A549 (cell line): ENCODE measurements at regions not wholly inside any gene's neighbourhood (a gene's known extent, or its start where the extent isn't known, plus 50 kb on each side); places are given as distances from the start of the nearest gene placed in this dataset.

ENCODE experiments used
- ATOH8 ChIP-seq: fragments of 250-450 bp; sonication (Bioruptor Pico); IDR thresholded peaks from 2 replicates; pipeline ENCODE4 v1.5.0; 2020; ENCODE audit warnings: low read depth, mild to moderate bottlenecking, moderate library complexity
- BHLHE40 ChIP-seq: IDR thresholded peaks from 2 replicates; pipeline ENCODE4 v1.6.1; 2012; ENCODE audit warnings: low read depth, low read length, inconsistent platforms
- CBX2 ChIP-seq: fragments of 200-600 bp; sonication (generic); IDR thresholded peaks from 2 replicates; pipeline ENCODE4 v1.6.1; 2016; ENCODE audit warnings: low read depth, mild to moderate bottlenecking, borderline replicate concordance
- CEBPB ChIP-seq, 2 experiments: fragments of >200 bp in 1 of 2; sonication (Bioruptor Twin) in 1 of 2; formaldehyde crosslinking in 1 of 2; IDR thresholded peaks; 2 replicates each; pipeline ENCODE4 v1.6.1; 2012 to 2016
- CHD2 ChIP-seq: fragments of 150-350 bp; IDR thresholded peaks from 2 replicates; pipeline ENCODE4 v1.6.1; 2014; ENCODE audit warnings: low read length; ENCODE audit not compliant: partially characterized antibody
- CHD4 ChIP-seq: fragments of 200-600 bp; sonication (generic); IDR thresholded peaks from 2 replicates; pipeline ENCODE4 v1.6.1; 2016; ENCODE audit warnings: antibody characterized with exemption, mild to moderate bottlenecking, borderline replicate concordance
- CTCF ChIP-seq: fragments of >200 bp; sonication (Bioruptor Twin); formaldehyde crosslinking; IDR thresholded peaks from 3 replicates; pipeline ENCODE4 v1.5.1; 2016
- EHMT2 ChIP-seq: fragments of 200-600 bp; sonication (generic); IDR thresholded peaks from 2 replicates; pipeline ENCODE4 v1.6.1; 2016; ENCODE audit warnings: antibody characterized with exemption, low read depth, mild to moderate bottlenecking, moderate library complexity
- EP300 ChIP-seq, 2 experiments: fragments of >200 bp; sonication (Bioruptor Twin); formaldehyde crosslinking; IDR thresholded peaks; 2 replicates in 1 of 2; 3 replicates in 1 of 2; pipeline ENCODE4 v1.6.1; 2016 to 2017
- ESRRA ChIP-seq: fragments of 150-350 bp; IDR thresholded peaks from 2 replicates; pipeline ENCODE4 v1.6.1; 2014; ENCODE audit warnings: mild to moderate bottlenecking, low read length, borderline replicate concordance
- FOSL2 ChIP-seq, 2 experiments: fragments of 450-650 bp in 1 of 2; fragments of >200 bp in 1 of 2; sonication (Bioruptor Twin) in 1 of 2; formaldehyde crosslinking; IDR thresholded peaks; 2 replicates each; pipeline versions ENCODE4 v1.5.0 to v1.6.1; 2016 to 2020; ENCODE audit warnings: mild to moderate bottlenecking in 1 of 2, moderate library complexity in 1 of 2
- FOXS1 ChIP-seq: fragments of 250-450 bp; sonication (Bioruptor Pico); IDR thresholded peaks from 2 replicates; pipeline ENCODE4 v1.5.0; 2020; ENCODE audit warnings: mild to moderate bottlenecking, moderate library complexity
- HES2 ChIP-seq: fragments of >200 bp; sonication (Bioruptor Twin); formaldehyde crosslinking; IDR thresholded peaks from 2 replicates; pipeline ENCODE4 v1.6.1; 2016
- JUN ChIP-seq, 2 experiments: fragments of >200 bp; sonication (Bioruptor Twin); formaldehyde crosslinking; IDR thresholded peaks; 2 replicates in 1 of 2; 3 replicates in 1 of 2; pipeline ENCODE4 v1.6.1; 2016 to 2017
- JUNB ChIP-seq: fragments of >200 bp; sonication (Bioruptor Twin); formaldehyde crosslinking; IDR thresholded peaks from 2 replicates; pipeline ENCODE4 v1.6.1; 2016
- KDM1A ChIP-seq: fragments of 200-600 bp; sonication (generic); IDR thresholded peaks from 2 replicates; pipeline ENCODE4 v1.6.1; 2016; ENCODE audit warnings: low read depth, mild to moderate bottlenecking
- MAFK ChIP-seq: fragments of 450-650 bp; IDR thresholded peaks from 2 replicates; pipeline ENCODE4 v1.6.1; 2014; ENCODE audit not compliant: partially characterized antibody
- MAZ ChIP-seq: fragments of 150-350 bp; IDR thresholded peaks from 2 replicates; pipeline ENCODE4 v1.6.1; 2014; ENCODE audit warnings: antibody characterized with exemption, low read depth, low read length, borderline replicate concordance
- MYC ChIP-seq: IDR thresholded peaks from 2 replicates; pipeline ENCODE4 v1.6.1; 2012; ENCODE audit warnings: mild to moderate bottlenecking, inconsistent platforms, low read length, improper control_type of control experiment, borderline replicate concordance
- NFE2L2 ChIP-seq: fragments of 150-350 bp; conservative IDR thresholded peaks from 2 replicates; pipeline ENCODE4 v1.6.1; 2014; ENCODE audit warnings: low read length
- NPAS2 ChIP-seq: fragments of 250-450 bp; sonication (Bioruptor Pico); IDR thresholded peaks from 2 replicates; pipeline ENCODE4 v1.8.0; 2022; ENCODE audit warnings: mild to moderate bottlenecking, moderate library complexity, borderline replicate concordance
- PBX3 ChIP-seq: IDR thresholded peaks from 2 replicates; pipeline ENCODE4 v1.6.1; 2012
- RARB ChIP-seq: fragments of 250-450 bp; sonication (Bioruptor Pico); IDR thresholded peaks from 2 replicates; pipeline ENCODE4 v1.8.0; 2021; ENCODE audit warnings: mild to moderate bottlenecking, moderate library complexity
- REST ChIP-seq: fragments of 200-600 bp; sonication (generic); IDR thresholded peaks from 2 replicates; pipeline ENCODE4 v1.6.1; 2016; ENCODE audit warnings: antibody characterized with exemption, mild to moderate bottlenecking, moderate library complexity
- RFX5 ChIP-seq: fragments of 450-650 bp; IDR thresholded peaks from 2 replicates; pipeline ENCODE4 v1.7.1; 2014; ENCODE audit warnings: antibody characterized with exemption, mild to moderate bottlenecking, moderate library complexity
- TP53 ChIP-seq: fragments of 250-450 bp; sonication (Bioruptor Pico); IDR thresholded peaks from 2 replicates; pipeline ENCODE4 v1.5.0; 2021; ENCODE audit warnings: mild to moderate bottlenecking, moderate library complexity
- ZC3H11A ChIP-seq: fragments of 450-650 bp; IDR thresholded peaks from 2 replicates; pipeline ENCODE4 v1.6.1; 2014; ENCODE audit warnings: antibody characterized with exemption, mild to moderate bottlenecking
- ZNF302 ChIP-seq: fragments of 250-450 bp; sonication (Bioruptor Pico); IDR thresholded peaks from 2 replicates; pipeline ENCODE4 v1.9.0; 2021; ENCODE audit warnings: inconsistent platforms, mild to moderate bottlenecking, moderate library complexity

- TF ChIP-seq CTCF (no peak), RARB (CRISPR knock-in tag) (0 out of 2 replicates have a peak, but pooled peaks have one; percentile 41), CBX2 (no peak), PBX3 (peak; percentile 46; the same call in 1 of the 2 replicates), JUNB (no peak), MAZ (no peak; the same call in 1 of the 2 replicates), KDM1A (no peak; the same call in 1 of the 2 replicates), ATOH8 (CRISPR knock-in tag) (peak; percentile 82; the same call in 1 of the 2 replicates), MAFK (no peak), ZNF302 (no peak), TP53 (CRISPR knock-in tag) (0 out of 2 replicates have a peak, but pooled peaks have one; percentile 76), ESRRA (no peak), NFE2L2 (no peak), FOXS1 (CRISPR knock-in tag) (no peak), MYC (peak; percentile 45; the same call in 1 of the 2 replicates), REST (no peak; the same call in 1 of the 2 replicates), BHLHE40 (no peak), HES2 (no peak), ZC3H11A (no peak; the same call in 1 of the 2 replicates), FOSL2 (IDR thresholded peaks at IDR 0.05) (no peak), FOSL2 (CRISPR knock-in tag; IDR thresholded peaks at IDR 0.05) (no peak), EP300 (IDR thresholded peaks at IDR 0.05) (no peak), CHD4 (no peak), NPAS2 (CRISPR knock-in tag) (no peak), CEBPB (IDR thresholded peaks at IDR 0.05) (peak in 1 of 2 experiments; percentile 25; a peak in 1 of 4 replicates), RFX5 (0 out of 2 replicates have a peak, but pooled peaks have one; percentile 1), EHMT2 (no peak), JUN (IDR thresholded peaks at IDR 0.05) (peak in 1 of 2 experiments; percentile 91; a peak in 4 of 5 replicates), CHD2 (no peak)
These were observed 93.8 kb upstream of the PLEKHM1 start (continued) for GRCh38 chr17:45584092-45585036.
